ENCODE measurements at regions not wholly inside any gene's neighbourhood (a gene's known extent, or its start where the extent isn't known, plus 50 kb on each side); places are given as distances from the start of the nearest gene placed in this dataset.

- TF ChIP-seq POLR2A (IDR thresholded peaks at IDR 0.05; ENCODE audit: low read depth, low read length) (no peak), CTCF (conservative IDR thresholded peaks at IDR 0.05; ENCODE audit: low read depth, low read length) (no peak)
Observed at GRCh38 chr2:3125001-3125760, 252.4 kb downstream of the EIPR1 start.
